Femur (tissue), 1 donor: ENCODE measurements at regions not wholly inside any gene's neighbourhood (a gene's known extent, or its start where the extent isn't known, plus 50 kb on each side); places are given as distances from the start of the nearest gene placed in this dataset.
A peak's percentile ranks its signal among the peaks of the same experiment; 100 is the strongest.
"Not testable (repeated sequence)": the region's sequence is repeated elsewhere in the genome, so short reads cannot be mapped to it uniquely, and the experiment has no call there.

Source experiments
- DNase-seq: peaks from one replicate; pipeline ENCODE4 v3.0.0-alpha.2; 2017

- no peak for DNase-seq
These were observed 423.0 kb downstream of the FUT8 start for GRCh38 chr14:65835501-65835900.

DNA sequence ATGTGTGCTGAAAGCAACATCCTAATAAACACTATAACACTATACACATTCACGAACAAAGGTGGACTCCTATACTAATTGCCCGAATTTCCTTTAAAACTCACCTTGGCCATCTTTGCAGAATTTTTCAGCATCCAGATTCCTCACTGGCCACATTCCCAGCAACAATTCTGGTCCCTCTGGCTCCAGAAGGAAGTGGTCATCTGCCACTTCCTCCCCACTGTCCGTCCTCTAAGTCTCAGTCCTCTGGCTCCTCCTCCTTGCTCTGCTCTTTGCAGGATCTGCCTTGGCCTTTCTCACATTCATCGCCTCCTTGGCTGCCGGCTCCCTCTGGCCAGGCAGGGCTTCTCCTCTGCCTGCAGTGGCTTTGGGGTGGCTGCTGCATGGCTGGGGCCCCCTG lies 426.0 kb downstream of the FUT8 start:
- DNase-seq = no peak

DNA sequence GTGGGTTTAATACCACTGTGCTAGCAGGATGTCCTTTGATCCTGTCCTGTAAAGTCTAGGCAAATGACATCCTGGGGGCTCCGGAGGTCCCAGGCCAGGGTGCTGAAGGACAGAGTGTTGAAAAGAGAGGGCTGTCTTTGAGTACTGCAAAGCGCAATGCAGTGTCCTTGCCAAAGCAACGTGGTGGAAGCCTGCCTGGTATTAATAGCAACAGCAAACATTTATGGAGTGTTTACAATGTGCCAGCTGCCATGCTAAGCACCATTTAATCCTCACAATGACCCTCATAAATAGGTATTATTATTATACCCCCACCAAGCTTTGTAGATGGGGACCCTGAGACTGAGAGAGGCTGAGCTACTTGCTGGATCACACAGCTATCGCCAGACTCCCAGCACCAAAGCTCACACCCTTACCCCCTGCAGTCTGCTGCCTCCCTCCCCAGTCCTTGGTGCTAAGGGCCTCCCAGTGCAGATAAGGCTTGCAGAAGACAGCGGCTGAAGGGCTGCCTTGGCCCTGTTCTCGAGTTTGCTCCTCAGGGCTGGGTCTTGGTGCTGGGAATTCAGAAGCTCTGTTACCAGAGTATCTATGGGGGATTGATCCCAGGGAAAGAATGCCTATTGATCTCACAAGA lies 427.7 kb downstream of the FUT8 start:
- no peak for DNase-seq

- DNase-seq = no peak
These were observed 428.3 kb downstream of the FUT8 start for GRCh38 chr14:65840786-65841185.

DNA sequence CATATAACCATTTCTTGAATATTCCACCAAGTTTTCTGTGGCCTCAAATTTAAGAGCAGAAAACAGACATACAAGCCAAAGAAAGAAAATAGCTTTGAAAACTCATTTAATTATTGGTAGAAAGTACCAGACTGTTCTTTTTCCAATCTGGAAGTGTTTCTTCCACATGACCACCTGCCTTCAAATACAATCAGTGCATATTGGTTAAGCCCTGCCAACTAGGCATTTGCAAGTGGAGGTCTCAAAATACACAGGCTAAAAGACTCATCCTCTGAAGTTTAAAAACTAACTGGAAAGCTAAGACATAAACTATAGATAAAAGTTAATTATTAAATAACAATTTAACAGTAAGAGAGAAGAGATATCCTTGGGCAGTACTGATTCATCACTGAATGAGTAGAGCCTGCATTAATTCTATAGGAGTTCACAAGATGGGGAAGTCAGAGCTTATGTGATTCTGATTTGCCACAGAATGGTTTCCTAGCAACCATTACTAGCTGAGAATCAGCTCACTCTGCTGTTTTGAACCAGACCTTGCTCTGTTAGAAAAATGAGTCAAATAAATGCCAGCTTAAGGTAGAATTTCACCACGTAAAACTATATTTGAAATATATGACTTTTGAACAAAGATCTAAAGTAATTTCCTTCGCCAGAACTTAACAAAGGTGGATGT lies 433.8 kb downstream of the FUT8 start:
- DNase-seq = no peak

- no peak for DNase-seq
These were observed 434.7 kb downstream of the FUT8 start for GRCh38 chr14:65847075-65847847.

GRCh38 chr14:65847931-65848330 lies 435.4 kb downstream of the FUT8 start:
- not testable (repeated sequence) for DNase-seq

DNA sequence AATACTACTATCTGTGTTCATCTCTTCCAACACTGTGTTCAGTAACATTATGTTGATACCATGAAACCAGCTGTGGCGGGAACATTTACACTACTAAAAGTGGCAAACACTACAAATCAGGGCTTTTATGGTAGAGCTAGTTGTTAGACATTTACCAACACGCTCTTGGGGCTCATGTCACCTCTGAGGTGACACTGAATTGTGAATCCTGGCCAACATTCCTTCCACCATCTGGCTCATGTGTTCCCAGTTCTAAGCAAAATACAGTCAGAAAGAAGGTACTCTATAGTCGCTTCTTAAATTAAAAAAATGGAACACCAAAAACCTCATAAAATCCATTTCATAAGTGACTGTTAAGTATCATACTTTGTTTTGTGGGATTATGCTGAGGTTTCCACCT lies 436.6 kb downstream of the FUT8 start:
- no peak for DNase-seq

GRCh38 chr14:65849558-65849957 lies 437.0 kb downstream of the FUT8 start:
- no peak for DNase-seq

DNA sequence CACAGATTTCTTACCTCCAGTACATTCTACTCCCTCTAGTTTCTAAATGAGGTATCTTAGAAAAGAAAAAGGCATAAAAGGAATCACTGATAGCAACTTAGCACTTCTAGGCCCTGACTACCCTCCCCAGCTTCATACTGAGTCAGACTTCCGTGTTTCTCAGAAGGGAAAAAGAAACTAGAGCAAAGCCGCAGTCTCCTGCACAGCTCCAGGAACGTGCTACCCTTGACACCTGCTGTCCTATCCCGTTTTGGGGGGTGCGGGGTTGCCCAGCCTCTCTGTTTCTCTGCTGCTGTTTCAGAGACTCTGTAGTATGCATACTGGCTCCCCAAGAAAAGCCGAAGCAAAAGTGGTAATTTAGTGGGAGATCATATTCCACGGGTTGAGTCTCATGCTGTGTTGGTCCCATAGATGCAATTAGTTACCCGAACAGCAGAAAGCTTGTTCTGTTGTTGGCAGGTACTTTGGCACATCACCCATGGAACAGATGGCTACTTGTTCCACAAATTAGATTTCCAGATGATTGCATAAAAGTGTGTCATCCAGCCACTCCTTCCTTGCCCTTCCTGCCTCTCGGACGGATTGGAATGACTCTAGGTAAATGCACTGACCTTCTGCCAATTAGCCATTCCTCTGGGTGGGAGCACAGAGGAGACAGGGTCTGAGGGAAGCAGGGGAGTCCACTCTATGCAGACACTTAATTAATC lies 438.1 kb downstream of the FUT8 start:
- peak; percentile 34 for DNase-seq

- DNase-seq = no peak
These were observed 440.2 kb downstream of the FUT8 start for GRCh38 chr14:65852689-65853088.

GRCh38 chr14:65853407-65853955 lies 441.0 kb downstream of the FUT8 start:
- DNase-seq = no peak

GRCh38 chr14:65854215-65854614 lies 441.7 kb downstream of the FUT8 start:
- DNase-seq = no peak

DNA sequence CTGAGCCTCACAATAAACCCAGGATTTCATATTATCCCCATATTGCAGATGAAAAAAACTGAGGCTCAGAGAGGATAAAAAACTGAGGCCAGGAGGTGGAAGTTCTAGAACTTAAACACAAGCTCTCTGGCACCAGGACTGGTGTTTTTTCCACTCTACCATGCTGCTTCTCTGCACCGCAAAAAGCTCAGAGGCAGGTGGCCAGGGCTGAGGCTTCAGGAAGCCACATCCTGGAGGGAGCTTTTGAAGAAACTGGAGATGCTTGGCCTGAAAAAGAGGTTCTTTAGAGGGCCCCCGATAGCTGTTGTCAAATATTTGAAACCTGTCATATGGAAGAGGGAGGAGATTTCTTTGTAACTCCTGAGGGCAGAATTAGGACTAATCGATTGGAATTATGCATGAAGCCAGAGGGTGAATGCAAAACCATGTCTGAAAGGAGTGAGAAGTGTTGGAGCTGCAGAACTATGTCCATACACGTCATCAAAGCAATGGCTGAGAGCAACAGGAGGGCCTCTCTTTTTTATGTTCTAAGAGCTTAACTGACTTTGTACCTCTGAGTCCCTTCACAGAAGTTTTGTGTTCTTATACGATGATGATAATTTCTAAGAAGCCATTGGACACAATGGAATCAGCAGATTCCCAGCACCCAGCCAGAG lies 448.6 kb downstream of the FUT8 start:
- no peak for DNase-seq

DNA sequence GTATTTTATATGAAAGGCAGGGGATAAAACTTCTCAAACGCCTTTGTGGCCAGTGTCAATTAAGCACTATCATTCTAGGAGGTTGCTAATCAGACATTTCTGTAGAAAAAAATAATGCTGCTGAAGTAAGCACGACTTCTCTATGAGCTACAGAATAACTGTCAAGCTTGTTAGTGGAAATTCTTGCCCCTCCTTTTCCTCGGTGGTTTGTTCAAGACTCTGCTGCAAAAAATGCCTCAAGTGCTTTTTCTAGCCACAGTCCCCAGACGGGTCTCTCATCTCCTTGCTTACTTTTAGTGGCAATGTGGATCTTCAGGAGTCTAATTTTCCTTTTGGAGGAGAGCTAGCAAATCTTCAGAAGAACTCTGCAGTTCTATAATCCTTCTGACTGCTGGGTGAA lies 452.0 kb downstream of the FUT8 start:
- DNase-seq = no peak

DNA sequence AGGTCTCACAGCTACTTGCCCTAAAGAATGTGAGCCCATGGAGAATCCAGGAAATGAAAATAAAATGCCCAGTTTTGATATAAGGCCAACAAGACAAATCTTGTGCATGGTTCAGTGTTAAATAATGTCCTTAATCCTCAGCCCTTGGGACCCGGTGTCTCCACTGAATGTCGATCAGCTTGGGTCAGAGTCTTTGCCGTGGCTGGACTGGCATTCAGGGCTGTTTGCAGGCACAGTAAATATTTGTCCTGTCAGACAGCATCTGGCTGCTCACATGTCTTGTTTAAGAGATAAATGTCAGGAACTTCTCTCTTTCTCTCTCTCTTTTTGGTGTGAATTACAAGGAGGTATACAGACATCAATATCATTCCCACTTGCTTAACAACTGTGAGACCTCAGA lies 452.5 kb downstream of the FUT8 start:
- no peak for DNase-seq

- no peak for DNase-seq
These were observed 453.9 kb downstream of the FUT8 start for GRCh38 chr14:65866448-65866847.

DNA sequence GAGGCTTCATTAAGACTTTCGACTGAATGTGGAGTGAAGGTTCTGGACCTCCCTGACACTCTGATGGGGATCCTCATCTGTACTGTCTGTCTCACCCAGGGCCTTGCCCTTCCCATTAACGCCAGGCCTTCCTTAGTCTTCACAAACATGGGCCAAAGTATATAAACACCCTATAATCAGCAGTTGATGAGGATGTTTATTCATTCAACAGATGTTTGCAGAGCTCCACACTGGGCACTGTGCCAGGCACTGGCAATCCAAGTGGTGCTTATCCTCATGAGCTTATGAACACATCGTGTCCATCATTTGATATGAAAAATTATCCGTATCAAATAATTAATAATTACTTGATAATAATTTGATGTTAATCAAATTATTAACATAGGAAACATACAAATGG lies 454.4 kb downstream of the FUT8 start:
- no peak for DNase-seq

- DNase-seq = no peak
These were observed 454.8 kb downstream of the FUT8 start for GRCh38 chr14:65867333-65867732.

- DNase-seq = no peak
These were observed 460.0 kb downstream of the FUT8 start for GRCh38 chr14:65872536-65872935.

GRCh38 chr14:65877166-65877565 lies 464.6 kb downstream of the FUT8 start:
- DNase-seq = no peak

DNA sequence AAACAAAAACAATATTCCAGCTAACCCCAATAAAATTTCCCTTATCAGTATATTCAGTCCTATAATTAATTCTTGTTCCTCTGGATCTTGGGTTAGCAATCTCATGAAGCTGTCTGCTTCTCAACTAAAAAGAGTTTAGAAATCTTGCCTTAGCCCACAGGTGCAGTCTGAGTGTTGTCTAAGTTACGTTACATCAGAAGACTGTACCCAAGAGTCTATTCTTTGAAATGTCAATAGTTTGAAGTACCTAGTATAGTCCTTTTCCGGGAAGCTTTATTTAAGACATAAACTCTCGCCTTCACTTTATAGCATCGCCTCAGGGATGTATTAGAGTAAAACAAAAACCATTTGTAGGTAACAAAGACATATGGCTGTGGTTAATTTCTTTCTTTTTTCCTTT lies 465.1 kb downstream of the FUT8 start:
- DNase-seq = no peak

DNA sequence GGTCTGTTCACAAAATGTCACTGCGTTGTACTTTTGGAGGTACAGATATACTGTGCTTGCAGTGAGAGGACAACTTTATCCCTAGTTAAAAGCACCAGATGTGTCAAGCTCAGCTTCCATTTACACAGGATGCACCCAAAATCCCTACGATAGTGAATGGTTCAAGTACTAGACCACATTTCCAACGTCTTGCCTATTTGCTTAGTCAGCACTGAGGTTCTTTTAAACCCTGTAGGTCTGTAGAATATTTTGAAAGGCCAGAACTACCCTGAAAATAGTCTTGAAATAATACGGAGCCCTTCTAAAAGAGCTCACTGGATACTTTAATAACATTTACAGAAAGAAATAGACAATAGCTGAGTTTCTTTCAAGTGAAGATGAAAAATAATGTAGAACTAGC lies 466.1 kb downstream of the FUT8 start:
- no peak for DNase-seq
